ENCODE measurements at regions not wholly inside any gene's neighbourhood (a gene's known extent, or its start where the extent isn't known, plus 50 kb on each side); places are given as distances from the start of the nearest gene placed in this dataset.

GRCh38 chr3:194816748-194817591 lies 131.3 kb downstream of the FAM43A start:
- DNase-seq (peak in 1 of 3 donors; percentile 15), ATAC-seq (peak; percentile 78)
- Histone ChIP-seq H3K4me1 (ENCODE audit: low read depth) (no peaks in the 10 kb centered on the region), H3K4me3 (no peak overlapping the region), H3K9me3 (no peaks in the 10 kb centered on the region), H3K36me3 (ENCODE audit: low read depth) (no peaks in the 10 kb centered on the region)
- intact Hi-C loops (cut with DNase I, micrococcal nuclease): no loop called here
- TF ChIP-seq CTCF (IDR thresholded peaks at IDR 0.05): no peak

DNA sequence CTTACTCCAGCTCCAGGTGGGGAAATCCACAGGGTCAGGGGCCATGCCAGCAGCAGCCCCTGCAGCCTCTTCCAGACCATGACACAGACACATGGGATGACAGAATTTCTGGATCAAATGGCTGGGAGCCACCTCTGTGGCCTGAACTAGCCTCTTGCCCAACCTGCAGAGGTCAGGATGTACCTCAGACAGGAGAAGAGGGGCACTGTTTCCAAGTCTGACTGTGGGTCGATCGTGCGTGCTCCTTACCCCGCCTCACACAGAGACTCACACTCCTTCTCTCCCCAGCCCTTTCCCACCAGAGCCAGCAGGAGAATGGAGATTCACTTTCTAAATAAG lies 131.9 kb downstream of the FAM43A start:
- DNase-seq (no peak), ATAC-seq (no peak)
- no peak for TF ChIP-seq CTCF (IDR thresholded peaks at IDR 0.05)
- Histone ChIP-seq H3K4me1 (ENCODE audit: low read depth) (no peaks in the 10 kb centered on the region), H3K9me3 (no peaks in the 10 kb centered on the region), H3K4me3 (no peak overlapping the region), H3K36me3 (ENCODE audit: low read depth) (no peaks in the 10 kb centered on the region)
- intact Hi-C loops (cut with DNase I, micrococcal nuclease): no loop called here

- no peak for DNase-seq
- no peak overlapping the region for H3K4me3 ChIP-seq
- ATAC-seq: no peak
- H3K9me3 ChIP-seq: no peaks in the 10 kb centered on the region
- intact Hi-C loops (cut with DNase I, micrococcal nuclease): no loop called here
- H3K4me1 ChIP-seq (ENCODE audit: low read depth): no peaks in the 10 kb centered on the region
- no peaks in the 10 kb centered on the region for H3K36me3 ChIP-seq (ENCODE audit: low read depth)
- no peak for TF ChIP-seq CTCF (IDR thresholded peaks at IDR 0.05)
These were observed 132.3 kb downstream of the FAM43A start for GRCh38 chr3:194817936-194818335.

DNA sequence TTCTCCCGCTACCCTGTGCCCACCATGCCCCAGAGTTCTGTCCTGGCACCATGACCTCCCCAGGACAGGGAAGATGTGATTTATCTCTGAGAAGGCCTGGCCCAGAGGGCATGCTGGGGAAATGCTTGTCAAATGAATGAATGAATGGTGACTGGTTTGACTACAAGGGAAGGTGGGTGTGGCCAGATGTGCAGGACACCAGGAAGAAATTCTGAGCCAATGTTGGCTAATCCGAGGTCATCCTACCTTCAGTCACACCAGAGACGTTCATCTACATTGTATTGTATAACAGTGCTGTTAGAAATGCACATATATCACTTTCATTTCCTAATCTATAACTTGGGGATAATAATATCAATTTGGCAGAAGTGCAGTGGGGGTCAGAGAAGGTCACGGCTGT lies 138.4 kb downstream of the FAM43A start:
- DNase-seq (no peak), ATAC-seq (peak; percentile 39)
- no peak overlapping the region for H3K4me3 ChIP-seq
- no peaks in the 10 kb centered on the region for H3K9me3 ChIP-seq
- no peaks in the 10 kb centered on the region for H3K36me3 ChIP-seq (ENCODE audit: low read depth)
- intact Hi-C loops (cut with DNase I, micrococcal nuclease): no loop called here
- no peaks in the 10 kb centered on the region for H3K4me1 ChIP-seq (ENCODE audit: low read depth)
- no peak for TF ChIP-seq CTCF (IDR thresholded peaks at IDR 0.05)

- no peak for TF ChIP-seq CTCF (IDR thresholded peaks at IDR 0.05)
- no peaks in the 10 kb centered on the region for H3K36me3 ChIP-seq (ENCODE audit: low read depth)
- DNase-seq (no peak), ATAC-seq (no peak)
- H3K4me1 ChIP-seq (ENCODE audit: low read depth): no peaks in the 10 kb centered on the region
- H3K9me3 ChIP-seq: no peaks in the 10 kb centered on the region
- no peak overlapping the region for H3K4me3 ChIP-seq
- intact Hi-C loops (cut with DNase I, micrococcal nuclease): no loop called here
These were observed 139.0 kb downstream of the FAM43A start for GRCh38 chr3:194824701-194825111.
